HG02623 (cell line): ENCODE measurements at regions not wholly inside any gene's neighbourhood (a gene's known extent, or its start where the extent isn't known, plus 50 kb on each side); places are given as distances from the start of the nearest gene placed in this dataset.
"Not testable (repeated sequence)": the region's sequence is repeated elsewhere in the genome, so short reads cannot be mapped to it uniquely, and the experiment has no call there.

ENCODE experiments used
- ATAC-seq: cut with Tn5 transposase; IDR thresholded peaks from one replicate; pipeline ENCODE4 v1.9.1; 2021; ENCODE audit warnings: moderate library complexity; ENCODE audit not compliant: unreplicated experiment

GRCh38 chr4:138860357-138860756 is 155.2 kb upstream of the NOCT start:
- ATAC-seq: not testable (repeated sequence)

- ATAC-seq: no peak
These were observed 156.3 kb upstream of the NOCT start for GRCh38 chr4:138859254-138859653.

- no peak for ATAC-seq
These were observed 157.2 kb upstream of the NOCT start for GRCh38 chr4:138858419-138858818.

- ATAC-seq: no peak
These were observed 158.2 kb upstream of the NOCT start for GRCh38 chr4:138857416-138857815.

GRCh38 chr4:138852681-138853080 is 162.9 kb upstream of the NOCT start:
- no peak for ATAC-seq

- no peak for ATAC-seq
These were observed 163.9 kb upstream of the NOCT start for GRCh38 chr4:138851391-138852335.

- no peak for ATAC-seq
These were observed 169.9 kb upstream of the NOCT start for GRCh38 chr4:138845664-138846063.

- ATAC-seq: no peak
These were observed 170.5 kb upstream of the NOCT start for GRCh38 chr4:138845054-138845453.

- no peak for ATAC-seq
These were observed 172.0 kb upstream of the NOCT start for GRCh38 chr4:138843616-138844015.

- ATAC-seq: no peak
These were observed 174.2 kb upstream of the NOCT start for GRCh38 chr4:138841343-138841742.

- no peak for ATAC-seq
These were observed 177.3 kb upstream of the NOCT start for GRCh38 chr4:138838251-138838650.

GRCh38 chr4:138835832-138836533 is 179.6 kb upstream of the NOCT start:
- no peak for ATAC-seq

- ATAC-seq: peak; percentile 47
These were observed 181.6 kb upstream of the NOCT start for GRCh38 chr4:138833974-138834373.

GRCh38 chr4:138832563-138832962 is 183.0 kb upstream of the NOCT start:
- no peak for ATAC-seq

GRCh38 chr4:138831948-138832347 is 183.6 kb upstream of the NOCT start:
- ATAC-seq: no peak

GRCh38 chr4:138828926-138829325 is 186.7 kb upstream of the NOCT start:
- no peak for ATAC-seq

- ATAC-seq: no peak
These were observed 188.8 kb upstream of the NOCT start for GRCh38 chr4:138826754-138827153.

- no peak for ATAC-seq
These were observed 189.3 kb upstream of the NOCT start for GRCh38 chr4:138826322-138826721.

- ATAC-seq: no peak
These were observed 194.2 kb upstream of the NOCT start for GRCh38 chr4:138821331-138821730.

- no peak for ATAC-seq
These were observed 198.7 kb upstream of the NOCT start for GRCh38 chr4:138816875-138817274.

- no peak for ATAC-seq
These were observed 199.8 kb upstream of the NOCT start for GRCh38 chr4:138815811-138816210.

GRCh38 chr4:138805736-138806135 is 209.8 kb upstream of the NOCT start:
- no peak for ATAC-seq
